ENCODE measurements at regions not wholly inside any gene's neighbourhood (a gene's known extent, or its start where the extent isn't known, plus 50 kb on each side); places are given as distances from the start of the nearest gene placed in this dataset.

- H3K27ac ChIP-seq, result no peak overlapping the region
- DNase-seq, result no peak
- intact Hi-C loops (cut with DNase I; ENCODE audit: low total_unique reads), result no loop called here
- in situ Hi-C loops (cut with MboI; ENCODE audit: low pct_ligation_motif_present in 1 of 4, low pct_unique_long_range_greater_than_20kb in 1 of 4, low sequenced_read_pairs in 3 of 4), result no loop called here
- no peak overlapping the region for H3K4me3 ChIP-seq
- no peaks in the 10 kb centered on the region for H3K4me1 ChIP-seq
- 43 to 47% methylated on average over 6 to 8 of the region's 8 CpGs for WGBS, 2 donors (ENCODE audit: low coverage in 1 of 2)
- no peaks in the 10 kb centered on the region for H3K9me3 ChIP-seq
- no peaks in the 10 kb centered on the region for H3K36me3 ChIP-seq
- H3K27me3 ChIP-seq, result no peaks in the 10 kb centered on the region
- no peak for TF ChIP-seq POLR2AphosphoS5 (IDR thresholded peaks at IDR 0.05)
- TF ChIP-seq CTCF (IDR thresholded peaks at IDR 0.05), result no peak
These were observed 280.9 kb downstream of the QKI start for GRCh38 chr6:163695414-163695864.

GRCh38 chr6:163694988-163695398, 280.5 kb downstream of the QKI start:
- no peak for DNase-seq

GRCh38 chr6:163694072-163694471, 279.6 kb downstream of the QKI start:
- WGBS, 2 donors (ENCODE audit: low coverage in 1 of 2), result 92 to 100% methylated on average over 2 to 3 of the region's 3 CpGs
- DNase-seq, result no peak
- H3K4me1 ChIP-seq, result no peaks in the 10 kb centered on the region
- in situ Hi-C loops (cut with MboI; ENCODE audit: low pct_ligation_motif_present in 1 of 4, low pct_unique_long_range_greater_than_20kb in 1 of 4, low sequenced_read_pairs in 3 of 4) (no loop called here), intact Hi-C loops (cut with DNase I; ENCODE audit: low total_unique reads) (no loop called here)
- H3K27me3 ChIP-seq, result no peaks in the 10 kb centered on the region
- no peaks in the 10 kb centered on the region for H3K9me3 ChIP-seq
- no peak for TF ChIP-seq POLR2A (IDR thresholded peaks at IDR 0.05)
- TF ChIP-seq POLR2AphosphoS5 (IDR thresholded peaks at IDR 0.05), result no peak
- no peak for TF ChIP-seq EP300 (IDR thresholded peaks at IDR 0.05; ENCODE audit: low read depth)
- no peak for TF ChIP-seq CTCF (IDR thresholded peaks at IDR 0.05)
- no peak overlapping the region for H3K4me3 ChIP-seq
- no peaks in the 10 kb centered on the region for H3K36me3 ChIP-seq
- H3K27ac ChIP-seq, result no peak overlapping the region

More at GRCh38 chr6:163694988-163695398, 280.5 kb downstream of the QKI start:
- no peaks in the 10 kb centered on the region for H3K4me1 ChIP-seq
- H3K9me3 ChIP-seq, result no peaks in the 10 kb centered on the region
- TF ChIP-seq POLR2AphosphoS5 (IDR thresholded peaks at IDR 0.05) (no peak), EP300 (IDR thresholded peaks at IDR 0.05; ENCODE audit: low read depth) (no peak), CTCF (IDR thresholded peaks at IDR 0.05) (no peak), POLR2A (IDR thresholded peaks at IDR 0.05) (no peak)
- intact Hi-C loops (cut with DNase I; ENCODE audit: low total_unique reads) (no loop called here), in situ Hi-C loops (cut with MboI; ENCODE audit: low pct_ligation_motif_present in 1 of 4, low pct_unique_long_range_greater_than_20kb in 1 of 4, low sequenced_read_pairs in 3 of 4) (no loop called here)
- H3K27me3 ChIP-seq, result no peaks in the 10 kb centered on the region
- H3K27ac ChIP-seq, result no peak overlapping the region
- WGBS, 2 donors (ENCODE audit: low coverage in 1 of 2), result 60 to 82% methylated on average over 1 to 6 of the region's 6 CpGs
- no peaks in the 10 kb centered on the region for H3K36me3 ChIP-seq
- no peak overlapping the region for H3K4me3 ChIP-seq

GRCh38 chr6:163691049-163691448, 276.5 kb downstream of the QKI start:
- intact Hi-C loops (cut with DNase I; ENCODE audit: low total_unique reads), result no loop called here

More at GRCh38 chr6:163691049-163691448, 276.5 kb downstream of the QKI start:
- TF ChIP-seq CTCF (IDR thresholded peaks at IDR 0.05), result no peak
- no peaks in the 10 kb centered on the region for H3K27me3 ChIP-seq
- no peaks in the 10 kb centered on the region for H3K36me3 ChIP-seq
- no peaks in the 10 kb centered on the region for H3K4me1 ChIP-seq
- in situ Hi-C loops (cut with MboI; ENCODE audit: low pct_ligation_motif_present in 1 of 4, low pct_unique_long_range_greater_than_20kb in 1 of 4, low sequenced_read_pairs in 3 of 4), result no loop called here
- H3K4me3 ChIP-seq, result no peak overlapping the region
- H3K27ac ChIP-seq, result no peak overlapping the region
- no peak for DNase-seq
- WGBS, 2 donors (ENCODE audit: low coverage in 1 of 2), result 90 to 100% methylated on average over 2 to 8 of the region's 8 CpGs
- no peaks in the 10 kb centered on the region for H3K9me3 ChIP-seq
